ENCODE measurements at regions not wholly inside any gene's neighbourhood (a gene's known extent, or its start where the extent isn't known, plus 50 kb on each side); places are given as distances from the start of the nearest gene placed in this dataset.

- no peak for TF ChIP-seq CTCF (IDR thresholded peaks at IDR 0.05)
- no peak for TF ChIP-seq POLR2A (IDR thresholded peaks at IDR 0.05)
- TF ChIP-seq POLR2AphosphoS5 (IDR thresholded peaks at IDR 0.05): no peak
- TF ChIP-seq EP300 (IDR thresholded peaks at IDR 0.05): no peak
Observed at GRCh38 chr5:152116934-152117333, 192.3 kb upstream of the GLRA1 start.

All from gastroesophageal sphincter (tissue), 3 donors.